SK-N-SH (cell line): ENCODE measurements at regions not wholly inside any gene's neighbourhood (a gene's known extent, or its start where the extent isn't known, plus 50 kb on each side); places are given as distances from the start of the nearest gene placed in this dataset.
"Not testable (repeated sequence)": the region's sequence is repeated elsewhere in the genome, so short reads cannot be mapped to it uniquely, and the experiment has no call there.

ENCODE experiments used
- CTCF ChIA-PET: fragments of 300-600, 350-600 bp; formaldehyde crosslinking; extraction: SDS; loops from one replicate; lab custom pipeline; 2021; lab: Yijun Ruan, JAX
- POLR2A ChIA-PET: fragments of 350-600 bp; sonication (Branson Sonifier 250); formaldehyde crosslinking; extraction: SDS; loops from one replicate; lab custom pipeline; 2020; ENCODE audit warnings: antibody characterized with exemption, inconsistent platforms; lab: Yijun Ruan, JAX
- DNase-seq: peaks from one replicate; pipeline ENCODE4 v3.0.0; 2012
- H2AFZ ChIP-seq: fragments of 200-600 bp; sonication (generic); 2 replicates; pipeline ENCODE4 v1.8.1; 2016; ENCODE audit warnings: antibody characterized with exemption, mild to moderate bottlenecking, low read depth
- H3F3A ChIP-seq: fragments of 200-600 bp; sonication (generic); replicated peaks from 2 replicates; pipeline ENCODE3; 2016; ENCODE audit warnings: antibody characterized with exemption, mild to moderate bottlenecking; ENCODE audit not compliant: insufficient read depth
- H3K27ac ChIP-seq, 2 experiments: fragments of 200-500 bp in 1 of 2; fragments of 200-600 bp in 1 of 2; sonication (Bioruptor generic) in 1 of 2; sonication (generic), shearing (Covaris generic) in 1 of 2; 2 replicates each; pipeline versions ENCODE4 v1.5.1 to v1.6.1; 2014 to 2016; ENCODE audit warnings: low read depth in 2 of 2, inconsistent platforms in 1 of 2, low read length in 1 of 2, mild to moderate bottlenecking in 1 of 2, mixed read lengths in 1 of 2
- H3K27me3 ChIP-seq: fragments of 200-600 bp; sonication (generic), shearing (Covaris generic); 2 replicates; pipeline ENCODE4 v1.6.1; 2016; ENCODE audit warnings: mixed run types; ENCODE audit not compliant: insufficient read depth
- H3K36me3 ChIP-seq, 2 experiments: fragments of 200-500 bp in 1 of 2; fragments of 200-600 bp in 1 of 2; sonication (Bioruptor generic) in 1 of 2; sonication (generic) in 1 of 2; replicated peaks in 1 of 2; 2 replicates each; pipeline versions ENCODE3 to v1.5.1; 2014 to 2016; ENCODE audit warnings: low read length in 1 of 2, mild to moderate bottlenecking in 1 of 2; ENCODE audit not compliant: insufficient read depth in 2 of 2, control insufficient read depth in 1 of 2
- H3K4me1 ChIP-seq, 2 experiments: fragments of 200-500 bp in 1 of 2; fragments of 200-600 bp in 1 of 2; sonication (Bioruptor generic) in 1 of 2; sonication (generic), shearing (Covaris generic) in 1 of 2; 2 replicates each; pipeline versions ENCODE4 v1.5.1 to v1.6.1; 2014 to 2016; ENCODE audit warnings: low read depth in 1 of 2, low read length in 1 of 2, mixed run types in 1 of 2; ENCODE audit not compliant: insufficient read depth in 2 of 2, control insufficient read depth in 1 of 2
- H3K4me2 ChIP-seq: fragments of 200-600 bp; sonication (generic), shearing (Covaris generic); 2 replicates; pipeline ENCODE4 v1.6.1; 2017; ENCODE audit warnings: mixed run types
- H3K4me3 ChIP-seq, 2 experiments: fragments of 200-500 bp in 1 of 2; fragments of 200-600 bp in 1 of 2; sonication (Bioruptor generic) in 1 of 2; sonication (generic), shearing (Covaris generic) in 1 of 2; 2 replicates each; pipeline versions ENCODE4 v1.5.1 to v1.8.1; 2014 to 2016; ENCODE audit warnings: low read depth in 2 of 2, inconsistent platforms in 1 of 2, low read length in 1 of 2, mild to moderate bottlenecking in 1 of 2, mixed read lengths in 1 of 2, moderate library complexity in 1 of 2
- H3K79me2 ChIP-seq: fragments of 200-600 bp; sonication (generic); 2 replicates; pipeline ENCODE4 v1.8.1; 2017; ENCODE audit warnings: mild to moderate bottlenecking; ENCODE audit not compliant: insufficient read depth
- H3K9ac ChIP-seq: fragments of 200-600 bp; sonication (generic); 2 replicates; pipeline ENCODE4 v1.6.1; 2017; ENCODE audit warnings: mixed run types
- H3K9me2 ChIP-seq: fragments of 200-600 bp; sonication (generic); 2 replicates; pipeline ENCODE4 v1.6.1; 2017; ENCODE audit warnings: mixed run types
- H3K9me3 ChIP-seq: fragments of 200-600 bp; sonication (generic); 2 replicates; pipeline ENCODE4 v1.6.1; 2017; ENCODE audit warnings: mixed run types, mild to moderate bottlenecking, moderate library complexity
- H4K20me1 ChIP-seq: fragments of 200-600 bp; sonication (generic); 2 replicates; pipeline ENCODE4 v1.6.1; 2017; ENCODE audit warnings: mild to moderate bottlenecking, mixed run types; ENCODE audit not compliant: insufficient read depth
- CHD2 ChIP-seq: fragments of 150-350 bp; IDR thresholded peaks from 2 replicates; pipeline ENCODE4 v1.6.1; 2018; ENCODE audit warnings: low read length; ENCODE audit not compliant: partially characterized antibody
- FOXJ3 ChIP-seq: sonication (generic); formaldehyde crosslinking; IDR thresholded peaks from 2 replicates; pipeline ENCODE4 v1.5.1; 2020; ENCODE audit warnings: mild to moderate bottlenecking, missing genetic modification reagents
- FOXM1 ChIP-seq: IDR thresholded peaks from 2 replicates; pipeline ENCODE4 v1.4.0; 2012; ENCODE audit warnings: low read depth, mild to moderate bottlenecking
- MXI1 ChIP-seq: IDR thresholded peaks from 2 replicates; pipeline ENCODE4 v1.6.1; 2012; ENCODE audit warnings: mild to moderate bottlenecking, low read depth, low read length, improper control_type of control experiment
- RFX5 ChIP-seq: IDR thresholded peaks from 2 replicates; pipeline ENCODE4 v1.6.1; 2012; ENCODE audit warnings: mild to moderate bottlenecking, improper control_type of control experiment, low read length
- TEAD4 ChIP-seq: IDR thresholded peaks from 2 replicates; pipeline ENCODE4 v1.4.0; 2012; ENCODE audit warnings: mild to moderate bottlenecking, borderline replicate concordance; ENCODE audit not compliant: insufficient read depth
- YY1 ChIP-seq: IDR thresholded peaks from 2 replicates; pipeline ENCODE4 v1.4.0; 2012; ENCODE audit warnings: low read depth, mild to moderate bottlenecking
- WGBS: methylation state at CpG from one replicate; pipeline ENCODE4 v1.1.6; 2017; ENCODE audit warnings: low lambda C conversion rate; 5-methylcytosine and 5-hydroxymethylcytosine counted together
- TF ChIP-seq, protein P1 (sequence below): fragments of 150-350 bp; IDR thresholded peaks from 2 replicates; pipeline ENCODE4 v1.6.1; 2016; ENCODE audit warnings: mild to moderate bottlenecking, low read depth, low read length
- TF ChIP-seq, protein P2 (sequence below): fragments of 150-350 bp; IDR thresholded peaks from 2 replicates; pipeline ENCODE4 v1.6.1; 2017; ENCODE audit warnings: antibody characterized with exemption, low read length, low read depth, borderline replicate concordance

DNA sequence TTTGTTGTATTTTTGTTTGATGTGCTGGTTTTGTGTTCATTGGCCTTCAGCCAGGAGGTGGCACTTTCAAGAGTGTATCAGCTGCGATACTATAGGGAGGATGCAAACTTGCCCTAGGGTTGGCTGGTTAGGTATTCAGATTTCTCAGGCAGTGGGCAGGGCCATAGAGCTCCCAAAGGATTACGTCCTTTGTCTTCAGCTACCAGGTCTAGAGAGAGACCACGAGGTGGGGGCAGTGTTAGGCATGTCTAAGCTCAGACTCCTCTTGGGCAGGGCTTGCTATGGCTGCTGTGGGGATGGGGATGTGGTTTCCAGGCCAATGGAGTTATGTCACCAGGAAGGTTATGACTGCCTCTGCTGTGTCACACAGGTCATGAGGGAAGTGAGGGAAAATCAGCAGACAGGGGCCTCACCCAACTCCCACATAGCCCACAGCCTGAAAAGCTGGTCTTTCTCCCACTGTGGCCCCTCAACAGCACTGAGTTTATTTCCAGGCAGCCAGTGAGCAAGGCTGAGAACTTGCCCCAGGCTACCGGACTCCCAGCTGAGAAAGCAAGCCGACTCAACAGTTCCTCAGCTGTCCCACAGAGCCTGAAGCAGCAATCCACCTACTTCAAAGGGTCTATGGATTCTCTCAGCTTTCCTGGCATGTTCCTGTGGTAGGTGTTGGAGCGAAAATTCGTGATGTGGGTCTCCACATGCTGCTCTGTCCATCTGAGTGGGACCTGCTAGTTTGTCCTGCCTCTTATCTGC lies 227.4 kb upstream of the COBL start:
- Histone ChIP-seq H3K79me2 (no peaks in the 10 kb centered on the region), H3K4me2 (no peak overlapping the region), H3K4me3 (no peak overlapping the region), H3K27ac (no peak overlapping the region), H3F3A (no peaks in the 10 kb centered on the region), H3K27me3 (no peaks in the 10 kb centered on the region), H3K9me2 (no peaks in the 10 kb centered on the region), H2AFZ (no peak overlapping the region), H3K9ac (no peak overlapping the region), H3K9me3 (peaks cover 15% of the 10 kb centered on the region; the same call in 1 of the 2 replicates), H4K20me1 (no peaks in the 10 kb centered on the region), H3K4me1 (no peaks in the 10 kb centered on the region), H3K36me3 (no peaks in the 10 kb centered on the region)
- WGBS: 6% methylated on average over 5 of the region's 7 CpGs
- DNase-seq: no peak
- ChIA-PET POLR2A (no interaction called here), CTCF (interaction anchor here (1.0 to 1.1 kb wide), 2 partner anchors 114 to 381 kb away, joined by 3 read pairs; no protein-coding TSS in a partner anchor)
- no peak for TF ChIP-seq FOXJ3
- TF ChIP-seq MXI1: no peak
- TF ChIP-seq, protein P1, sequence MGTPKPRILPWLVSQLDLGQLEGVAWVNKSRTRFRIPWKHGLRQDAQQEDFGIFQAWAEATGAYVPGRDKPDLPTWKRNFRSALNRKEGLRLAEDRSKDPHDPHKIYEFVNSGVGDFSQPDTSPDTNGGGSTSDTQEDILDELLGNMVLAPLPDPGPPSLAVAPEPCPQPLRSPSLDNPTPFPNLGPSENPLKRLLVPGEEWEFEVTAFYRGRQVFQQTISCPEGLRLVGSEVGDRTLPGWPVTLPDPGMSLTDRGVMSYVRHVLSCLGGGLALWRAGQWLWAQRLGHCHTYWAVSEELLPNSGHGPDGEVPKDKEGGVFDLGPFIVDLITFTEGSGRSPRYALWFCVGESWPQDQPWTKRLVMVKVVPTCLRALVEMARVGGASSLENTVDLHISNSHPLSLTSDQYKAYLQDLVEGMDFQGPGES: no peak
- no peak for TF ChIP-seq RFX5
- TF ChIP-seq CHD2: no peak
- TF ChIP-seq FOXM1: no peak
- TF ChIP-seq, protein P2, sequence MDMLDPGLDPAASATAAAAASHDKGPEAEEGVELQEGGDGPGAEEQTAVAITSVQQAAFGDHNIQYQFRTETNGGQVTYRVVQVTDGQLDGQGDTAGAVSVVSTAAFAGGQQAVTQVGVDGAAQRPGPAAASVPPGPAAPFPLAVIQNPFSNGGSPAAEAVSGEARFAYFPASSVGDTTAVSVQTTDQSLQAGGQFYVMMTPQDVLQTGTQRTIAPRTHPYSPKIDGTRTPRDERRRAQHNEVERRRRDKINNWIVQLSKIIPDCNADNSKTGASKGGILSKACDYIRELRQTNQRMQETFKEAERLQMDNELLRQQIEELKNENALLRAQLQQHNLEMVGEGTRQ: no peak
- no peak for TF ChIP-seq TEAD4
- no peak for TF ChIP-seq YY1

DNA sequence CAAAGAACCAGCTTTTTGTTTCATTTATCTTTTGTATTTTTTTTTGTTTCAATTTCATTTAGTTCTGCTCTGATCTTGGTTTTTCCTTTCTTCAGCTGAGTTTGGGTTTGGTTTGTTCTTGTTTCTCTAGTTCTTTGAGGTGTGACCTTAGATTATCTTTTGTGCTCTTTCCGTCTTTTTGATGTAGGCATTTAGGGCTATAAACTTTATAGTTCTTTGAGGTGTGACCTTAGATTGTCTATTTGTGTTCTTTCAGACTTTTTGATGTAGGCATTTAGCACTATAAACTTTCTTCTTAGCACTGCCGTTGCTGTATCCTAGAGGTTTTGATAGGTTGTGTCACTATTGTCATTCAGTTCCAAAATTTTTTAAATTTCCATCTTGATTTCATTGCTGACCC lies 224.3 kb upstream of the COBL start:
- CTCF ChIA-PET: interaction anchor here (0.7 kb wide), 1 partner anchor 110 kb away, joined by 3 read pairs; no protein-coding TSS in a partner anchor
- 21% methylated on average over 2 of the region's 2 CpGs for WGBS

More for the DNA sequence above, 224.3 kb upstream of the COBL start:
- H3F3A ChIP-seq, H3K4me3 ChIP-seq, H3K27ac ChIP-seq, H3K9me3 ChIP-seq, H3K27me3 ChIP-seq, H3K9ac ChIP-seq, H3K36me3 ChIP-seq, H3K9me2 ChIP-seq, H4K20me1 ChIP-seq, H3K4me2 ChIP-seq, H3K79me2 ChIP-seq, H2AFZ ChIP-seq, DNase-seq, POLR2A ChIA-PET, H3K4me1 ChIP-seq: not testable (repeated sequence)
